Breast epithelium (tissue), 3 donors: ENCODE measurements at regions not wholly inside any gene's neighbourhood (a gene's known extent, or its start where the extent isn't known, plus 50 kb on each side); places are given as distances from the start of the nearest gene placed in this dataset.

Source experiments
- CTCF ChIP-seq, 3 donors: fragments of 450-650 bp; IDR thresholded peaks; one replicate each; pipeline ENCODE4 v1.5.1; 2016 to 2017; ENCODE audit warnings: antibody characterized with exemption in 3 of 3, mild to moderate bottlenecking in 3 of 3, moderate library complexity in 3 of 3
- POLR2A ChIP-seq: fragments of 450-650 bp; IDR thresholded peaks from one replicate; pipeline ENCODE4 v1.6.1; 2016; ENCODE audit warnings: antibody characterized with exemption, mild to moderate bottlenecking, moderate library complexity
- POLR2AphosphoS5 ChIP-seq, 3 donors: sonication (generic); formaldehyde crosslinking; IDR thresholded peaks; one replicate each; pipeline ENCODE4 v1.6.1; 2017; ENCODE audit warnings: antibody characterized with exemption in 3 of 3

- no peak for TF ChIP-seq CTCF (IDR thresholded peaks at IDR 0.05)
- TF ChIP-seq POLR2AphosphoS5 (IDR thresholded peaks at IDR 0.05): no peak
- no peak for TF ChIP-seq POLR2A
Observed at GRCh38 chr13:73850104-73850873, 283.9 kb downstream of the KLF12 start.
